BE2C (cell line): ENCODE measurements at regions not wholly inside any gene's neighbourhood (a gene's known extent, or its start where the extent isn't known, plus 50 kb on each side); places are given as distances from the start of the nearest gene placed in this dataset.

Experiments
- DNase-seq: peaks from one replicate; pipeline ENCODE4 v3.0.0-alpha.2; 2020
- H3K27me3 ChIP-seq: fragments of 250-450 bp; sonication (Bioruptor Pico); 2 replicates; pipeline ENCODE4 v1.5.1; 2020; ENCODE audit warnings: mild to moderate bottlenecking
- H3K36me3 ChIP-seq: fragments of 250-450 bp; sonication (Bioruptor Pico); 2 replicates; pipeline ENCODE4 v1.5.1; 2020; ENCODE audit warnings: mild to moderate bottlenecking
- H3K4me1 ChIP-seq: fragments of 250-450 bp; sonication (Bioruptor Pico); 2 replicates; pipeline ENCODE4 v1.5.1; 2020
- H3K4me3 ChIP-seq: 2 replicates; pipeline ENCODE4 v1.5.1; 2011; ENCODE audit warnings: low read depth, low read length
- H3K9me3 ChIP-seq: fragments of 250-450 bp; sonication (Bioruptor Pico); 2 replicates; pipeline ENCODE4 v1.5.1; 2020
- TF ChIP-seq, protein P1 (sequence below): IDR thresholded peaks from 2 replicates; pipeline ENCODE4 v1.5.1; 2012; ENCODE audit warnings: mild to moderate bottlenecking, low read depth, low read length

DNA sequence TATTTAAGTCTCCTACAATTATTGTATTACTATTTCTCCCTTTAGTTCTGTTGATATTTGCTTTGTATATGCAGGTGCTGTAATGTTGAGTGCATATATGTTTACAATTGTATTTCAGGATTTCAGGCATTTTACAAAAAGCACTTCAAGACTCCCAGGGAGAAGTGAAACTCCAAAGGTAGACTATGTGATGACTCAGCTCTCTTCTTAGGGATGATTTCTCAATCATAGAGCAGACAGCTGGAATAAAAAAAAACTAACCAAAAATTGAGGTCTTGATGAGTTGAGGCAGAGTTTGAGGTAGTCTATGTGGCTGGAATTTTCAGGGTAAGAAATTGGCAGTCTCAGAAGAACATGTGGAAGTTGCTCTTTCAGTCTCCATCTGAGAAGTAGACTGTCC, 786.1 kb downstream of the TFAP2A start:
- Histone ChIP-seq H3K9me3 (no peaks in the 10 kb centered on the region), H3K27me3 (no peaks in the 10 kb centered on the region), H3K4me3 (no peak overlapping the region), H3K36me3 (no peaks in the 10 kb centered on the region), H3K4me1 (no peaks in the 10 kb centered on the region)
- TF ChIP-seq, protein P1, sequence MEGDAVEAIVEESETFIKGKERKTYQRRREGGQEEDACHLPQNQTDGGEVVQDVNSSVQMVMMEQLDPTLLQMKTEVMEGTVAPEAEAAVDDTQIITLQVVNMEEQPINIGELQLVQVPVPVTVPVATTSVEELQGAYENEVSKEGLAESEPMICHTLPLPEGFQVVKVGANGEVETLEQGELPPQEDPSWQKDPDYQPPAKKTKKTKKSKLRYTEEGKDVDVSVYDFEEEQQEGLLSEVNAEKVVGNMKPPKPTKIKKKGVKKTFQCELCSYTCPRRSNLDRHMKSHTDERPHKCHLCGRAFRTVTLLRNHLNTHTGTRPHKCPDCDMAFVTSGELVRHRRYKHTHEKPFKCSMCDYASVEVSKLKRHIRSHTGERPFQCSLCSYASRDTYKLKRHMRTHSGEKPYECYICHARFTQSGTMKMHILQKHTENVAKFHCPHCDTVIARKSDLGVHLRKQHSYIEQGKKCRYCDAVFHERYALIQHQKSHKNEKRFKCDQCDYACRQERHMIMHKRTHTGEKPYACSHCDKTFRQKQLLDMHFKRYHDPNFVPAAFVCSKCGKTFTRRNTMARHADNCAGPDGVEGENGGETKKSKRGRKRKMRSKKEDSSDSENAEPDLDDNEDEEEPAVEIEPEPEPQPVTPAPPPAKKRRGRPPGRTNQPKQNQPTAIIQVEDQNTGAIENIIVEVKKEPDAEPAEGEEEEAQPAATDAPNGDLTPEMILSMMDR = no peak
- DNase-seq = no peak

DNA sequence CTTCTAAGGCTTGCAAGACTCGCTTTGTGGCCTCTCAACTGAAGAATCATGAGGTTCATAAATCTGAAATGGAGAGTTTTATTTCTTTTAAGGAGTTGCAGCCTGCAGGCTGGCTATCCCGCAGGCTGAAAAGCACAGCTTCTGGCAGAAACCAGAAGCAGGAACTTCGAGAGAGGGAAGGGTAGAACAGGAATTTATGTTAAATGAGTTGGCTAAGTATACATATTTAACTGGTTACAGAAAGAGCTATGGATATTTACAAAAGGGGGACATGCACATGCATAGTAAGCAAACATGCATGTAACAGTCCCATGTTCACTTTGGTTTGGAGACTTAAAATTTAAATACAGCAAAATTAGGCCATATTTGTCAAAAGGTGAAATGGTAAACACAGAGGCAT, 787.0 kb downstream of the TFAP2A start:
- H3K4me1 ChIP-seq = no peaks in the 10 kb centered on the region
- no peaks in the 10 kb centered on the region for H3K9me3 ChIP-seq
- no peak overlapping the region for H3K4me3 ChIP-seq
- H3K36me3 ChIP-seq = no peaks in the 10 kb centered on the region
- TF ChIP-seq, protein P1 = no peak
- no peaks in the 10 kb centered on the region for H3K27me3 ChIP-seq
- no peak for DNase-seq

DNA sequence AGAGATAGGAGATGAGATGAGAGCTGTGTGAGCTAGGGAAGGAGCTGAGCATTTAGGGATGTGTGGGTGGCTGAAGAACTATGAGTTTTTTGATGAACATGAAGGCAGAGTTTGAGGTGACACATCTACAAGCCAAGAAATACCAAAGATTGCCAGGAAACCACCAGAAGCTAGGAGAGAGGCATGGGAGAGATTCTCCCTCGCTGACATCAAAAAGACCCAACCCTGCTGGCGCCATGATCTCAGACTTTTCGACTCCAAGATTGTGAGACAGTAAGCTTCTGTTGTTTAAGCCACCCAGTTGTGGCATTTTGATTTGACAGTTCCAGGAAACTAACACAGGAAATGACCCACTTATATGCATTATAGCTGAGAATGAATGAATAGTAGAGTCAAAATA, 790.9 kb downstream of the TFAP2A start:
- Histone ChIP-seq H3K9me3 (no peaks in the 10 kb centered on the region), H3K36me3 (no peaks in the 10 kb centered on the region), H3K27me3 (no peaks in the 10 kb centered on the region), H3K4me3 (no peak overlapping the region), H3K4me1 (no peaks in the 10 kb centered on the region)
- TF ChIP-seq, protein P1 = no peak
- DNase-seq = no peak

DNA sequence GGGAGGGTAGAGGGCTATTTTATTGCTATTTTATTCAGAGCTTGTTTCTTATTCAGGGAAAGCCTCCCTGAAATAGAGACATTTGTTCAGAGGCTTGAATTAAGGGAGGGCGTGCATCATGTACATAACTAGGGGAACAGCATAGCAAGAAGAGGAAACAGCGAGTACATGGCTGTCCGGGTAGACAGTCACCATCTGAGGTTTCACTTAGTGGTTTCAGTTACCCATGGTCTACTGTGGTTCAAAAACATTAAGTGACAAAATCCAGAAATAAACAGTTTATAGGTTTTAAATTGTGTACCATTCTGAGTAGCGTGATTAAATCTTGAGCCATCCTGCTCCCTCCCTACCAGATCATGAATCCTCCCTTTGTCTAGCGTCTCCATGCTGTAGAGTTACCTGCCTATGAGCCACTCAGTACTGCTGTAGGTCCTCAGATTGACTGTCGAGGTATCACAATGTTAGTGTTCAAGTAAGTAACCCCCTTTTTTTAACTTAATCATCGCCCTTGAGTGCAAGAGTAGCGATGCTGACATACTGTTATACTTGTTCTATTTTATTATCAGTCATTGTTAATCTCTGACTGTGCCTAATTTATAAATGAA, 791.5 kb downstream of the TFAP2A start:
- no peak for DNase-seq
- Histone ChIP-seq H3K36me3 (no peaks in the 10 kb centered on the region), H3K4me3 (no peak overlapping the region), H3K9me3 (no peaks in the 10 kb centered on the region), H3K4me1 (no peaks in the 10 kb centered on the region), H3K27me3 (no peaks in the 10 kb centered on the region)
- TF ChIP-seq, protein P1 = no peak

DNA sequence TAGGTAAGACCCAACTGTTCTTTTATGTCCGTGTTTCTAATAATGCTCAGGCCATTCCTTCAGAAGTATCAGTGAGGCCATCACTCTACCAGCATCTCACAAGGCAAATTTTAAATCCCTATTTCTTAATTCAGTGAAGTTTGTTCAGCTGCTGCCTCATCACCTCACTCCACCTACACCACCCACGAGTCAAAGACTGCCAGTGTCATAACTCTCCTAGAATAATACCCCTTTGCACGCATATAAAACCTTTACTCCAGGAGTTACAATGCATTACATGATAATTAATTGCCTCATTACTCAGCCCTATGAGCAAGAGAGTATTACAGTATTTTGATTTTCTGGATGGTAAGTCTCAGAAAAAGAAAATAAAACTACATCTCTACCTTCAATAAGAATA, 793.6 kb downstream of the TFAP2A start:
- TF ChIP-seq, protein P1 = no peak
- Histone ChIP-seq H3K4me1 (no peaks in the 10 kb centered on the region), H3K36me3 (no peaks in the 10 kb centered on the region), H3K9me3 (no peaks in the 10 kb centered on the region), H3K4me3 (no peak overlapping the region), H3K27me3 (no peaks in the 10 kb centered on the region)
- no peak for DNase-seq

DNA sequence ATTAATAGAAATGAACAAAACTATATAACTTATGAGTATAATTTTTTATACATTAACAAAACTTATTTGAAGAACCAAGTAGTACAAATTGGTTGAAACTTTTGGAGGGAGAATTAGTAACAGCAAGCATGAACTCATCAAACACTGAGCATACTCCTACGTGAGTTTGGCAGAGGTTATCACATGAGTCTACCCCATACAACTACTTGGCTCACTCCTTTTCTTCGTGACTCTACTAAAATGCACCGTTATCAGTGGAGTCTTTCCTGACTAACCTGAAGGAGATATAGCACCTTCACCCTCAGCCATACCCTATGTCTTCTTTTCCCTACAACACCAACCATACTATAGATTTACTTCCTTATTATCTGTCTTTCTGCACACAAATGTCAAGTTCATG, 794.2 kb downstream of the TFAP2A start:
- Histone ChIP-seq H3K9me3 (no peaks in the 10 kb centered on the region), H3K4me3 (no peak overlapping the region), H3K4me1 (no peaks in the 10 kb centered on the region), H3K27me3 (no peaks in the 10 kb centered on the region), H3K36me3 (no peaks in the 10 kb centered on the region)
- no peak for DNase-seq
- TF ChIP-seq, protein P1 = no peak
